ENCODE measurements at regions not wholly inside any gene's neighbourhood (a gene's known extent, or its start where the extent isn't known, plus 50 kb on each side); places are given as distances from the start of the nearest gene placed in this dataset.

- CTCF ChIA-PET, result no interaction called here
These were observed 85.6 kb upstream of the DNAJC19 start for GRCh38 chr3:181075098-181075497.

GRCh38 chr3:181066143-181067087 lies 76.9 kb upstream of the DNAJC19 start:
- no peaks in the 10 kb centered on the region for H3K36me3 ChIP-seq (ENCODE audit: control insufficient read depth, insufficient read depth, low read length)
- no peak overlapping the region for H3K4me3 ChIP-seq (ENCODE audit: low read depth, low read length)
- no peak for DNase-seq (ENCODE audit: low read depth)
- no peaks in the 10 kb centered on the region for H3K27me3 ChIP-seq (ENCODE audit: control insufficient read depth, insufficient read depth, low read length)
- ChIA-PET CTCF (interaction anchor here (0.6 kb wide), 1 partner anchor 601 kb away, joined by 3 read pairs; no protein-coding TSS in a partner anchor), POLR2A (no interaction called here)
- TF ChIP-seq CTCF (IDR thresholded peaks at IDR 0.05; ENCODE audit: insufficient read depth, low read depth, low read length), result no peak

More at GRCh38 chr3:181075098-181075497, 85.6 kb upstream of the DNAJC19 start:
- Histone ChIP-seq H3K4me3 (ENCODE audit: low read depth, low read length) (no peak overlapping the region), H3K27me3 (ENCODE audit: control insufficient read depth, insufficient read depth, low read length) (no peaks in the 10 kb centered on the region), H3K36me3 (ENCODE audit: control insufficient read depth, insufficient read depth, low read length) (no peaks in the 10 kb centered on the region)
- TF ChIP-seq CTCF (IDR thresholded peaks at IDR 0.05; ENCODE audit: insufficient read depth, low read depth, low read length), result no peak
- POLR2A ChIA-PET, result no interaction called here
- no peak for DNase-seq (ENCODE audit: low read depth)

GRCh38 chr3:181056136-181056732 lies 66.7 kb upstream of the DNAJC19 start:
- Histone ChIP-seq H3K36me3 (ENCODE audit: control insufficient read depth, insufficient read depth, low read length) (no peaks in the 10 kb centered on the region), H3K27me3 (ENCODE audit: control insufficient read depth, insufficient read depth, low read length) (no peaks in the 10 kb centered on the region), H3K4me3 (ENCODE audit: low read depth, low read length) (no peak overlapping the region)
- TF ChIP-seq CTCF (IDR thresholded peaks at IDR 0.05; ENCODE audit: insufficient read depth, low read depth, low read length), result no peak
- no peak for DNase-seq (ENCODE audit: low read depth)
- ChIA-PET POLR2A (no interaction called here), CTCF (no interaction called here)

GRCh38 chr3:181054538-181054937 lies 65.0 kb upstream of the DNAJC19 start:
- no peak for TF ChIP-seq CTCF (IDR thresholded peaks at IDR 0.05; ENCODE audit: insufficient read depth, low read depth, low read length)
- POLR2A ChIA-PET, result no interaction called here
- CTCF ChIA-PET, result no interaction called here
- H3K27me3 ChIP-seq (ENCODE audit: control insufficient read depth, insufficient read depth, low read length), result no peaks in the 10 kb centered on the region
- no peaks in the 10 kb centered on the region for H3K36me3 ChIP-seq (ENCODE audit: control insufficient read depth, insufficient read depth, low read length)
- DNase-seq (ENCODE audit: low read depth), result no peak
- no peak overlapping the region for H3K4me3 ChIP-seq (ENCODE audit: low read depth, low read length)

GRCh38 chr3:181052256-181052655 lies 62.7 kb upstream of the DNAJC19 start:
- Histone ChIP-seq H3K27me3 (ENCODE audit: control insufficient read depth, insufficient read depth, low read length) (no peaks in the 10 kb centered on the region), H3K36me3 (ENCODE audit: control insufficient read depth, insufficient read depth, low read length) (no peaks in the 10 kb centered on the region), H3K4me3 (ENCODE audit: low read depth, low read length) (no peak overlapping the region)
- no peak for DNase-seq (ENCODE audit: low read depth)
- CTCF ChIA-PET, result no interaction called here
- no peak for TF ChIP-seq CTCF (IDR thresholded peaks at IDR 0.05; ENCODE audit: insufficient read depth, low read depth, low read length)
- POLR2A ChIA-PET, result no interaction called here
